Calu3 (cell line): ENCODE measurements at regions not wholly inside any gene's neighbourhood (a gene's known extent, or its start where the extent isn't known, plus 50 kb on each side); places are given as distances from the start of the nearest gene placed in this dataset.

Experiments used
- BruUV-seq: library from RNA; stranded (reverse); fragments of 400-500 nt; replicated peaks from 2 replicates; lab custom pipeline; 2021; lab: Mats Ljungman, UMichigan
- CTCF ChIA-PET: fragments of 300-600 bp; sonication (Branson Sonifier 250); formaldehyde crosslinking; loops from one replicate; lab custom pipeline; 2022; ENCODE audit warnings: antibody characterized with exemption; lab: Charles Lee
- DNase-seq: peaks from one replicate; pipeline ENCODE4 v3.0.0; 2022
- H3K27ac Mint-ChIP-seq: one replicate; pipeline ENCODE4 v1.8.0; 2022; ENCODE audit warnings: mixed read lengths; ENCODE audit not compliant: unreplicated experiment
- H3K27me3 Mint-ChIP-seq: one replicate; pipeline ENCODE4 v1.8.0; 2022; ENCODE audit warnings: mixed read lengths; ENCODE audit not compliant: unreplicated experiment
- H3K36me3 Mint-ChIP-seq: one replicate; pipeline ENCODE4 v1.8.0; 2022; ENCODE audit warnings: mild to moderate bottlenecking, moderate library complexity, mixed read lengths; ENCODE audit not compliant: insufficient read depth, unreplicated experiment
- H3K4me1 Mint-ChIP-seq: one replicate; pipeline ENCODE4 v1.8.0; 2022; ENCODE audit warnings: mild to moderate bottlenecking, low read depth, mixed read lengths; ENCODE audit not compliant: unreplicated experiment
- H3K4me3 Mint-ChIP-seq: one replicate; pipeline ENCODE4 v1.8.0; 2022; ENCODE audit warnings: mild to moderate bottlenecking, low read depth, moderate library complexity, mixed read lengths; ENCODE audit not compliant: unreplicated experiment
- H3K9me3 Mint-ChIP-seq: one replicate; pipeline ENCODE4 v1.8.0; 2022; ENCODE audit warnings: low read depth, mixed read lengths; ENCODE audit not compliant: unreplicated experiment
- CTCF ChIP-seq: fragments of 200-600 bp; IDR thresholded peaks from one replicate; pipeline ENCODE4 v1.8.0; 2022; ENCODE audit warnings: antibody characterized with exemption; ENCODE audit not compliant: unreplicated experiment
- intact Hi-C: fragments of 100-400 bp; cut with micrococcal nuclease; formaldehyde crosslinking; loops from one replicate; pipeline ENCODE4 v1.10.0; 2022; ENCODE audit not compliant: unreplicated experiment

GRCh38 chr5:112472614-112473013 lies 53.5 kb upstream of the EPB41L4A start:
- TF ChIP-seq CTCF: no peak
- no peak overlapping the region for H3K27ac Mint-ChIP-seq
- DNase-seq: no peak
- H3K27me3 Mint-ChIP-seq: no peaks in the 10 kb centered on the region
- CTCF ChIA-PET: no interaction called here
- H3K36me3 Mint-ChIP-seq: no peaks in the 10 kb centered on the region
- intact Hi-C loops: no loop called here
- peaks cover 11% of the 10 kb centered on the region for H3K4me1 Mint-ChIP-seq
- no peaks in the 10 kb centered on the region for H3K9me3 Mint-ChIP-seq
- no peak overlapping the region for H3K4me3 Mint-ChIP-seq
- no TSS peak for BruUV-seq

- DNase-seq: no peak
- Mint-ChIP-seq H3K9me3 (no peaks in the 10 kb centered on the region), H3K27me3 (no peaks in the 10 kb centered on the region), H3K4me1 (peaks cover 20% of the 10 kb centered on the region), H3K4me3 (no peak overlapping the region), H3K36me3 (no peaks in the 10 kb centered on the region), H3K27ac (no peak overlapping the region)
- intact Hi-C loops: no loop called here
- BruUV-seq: no TSS peak
- CTCF ChIA-PET: interaction anchor here (0.7 to 1.4 kb wide), 3 partner anchors 19 to 299 kb away, joined by 3 read pairs; no protein-coding TSS in a partner anchor
- no peak for TF ChIP-seq CTCF
Observed at GRCh38 chr5:112473989-112474388, 54.9 kb upstream of the EPB41L4A start.

DNA sequence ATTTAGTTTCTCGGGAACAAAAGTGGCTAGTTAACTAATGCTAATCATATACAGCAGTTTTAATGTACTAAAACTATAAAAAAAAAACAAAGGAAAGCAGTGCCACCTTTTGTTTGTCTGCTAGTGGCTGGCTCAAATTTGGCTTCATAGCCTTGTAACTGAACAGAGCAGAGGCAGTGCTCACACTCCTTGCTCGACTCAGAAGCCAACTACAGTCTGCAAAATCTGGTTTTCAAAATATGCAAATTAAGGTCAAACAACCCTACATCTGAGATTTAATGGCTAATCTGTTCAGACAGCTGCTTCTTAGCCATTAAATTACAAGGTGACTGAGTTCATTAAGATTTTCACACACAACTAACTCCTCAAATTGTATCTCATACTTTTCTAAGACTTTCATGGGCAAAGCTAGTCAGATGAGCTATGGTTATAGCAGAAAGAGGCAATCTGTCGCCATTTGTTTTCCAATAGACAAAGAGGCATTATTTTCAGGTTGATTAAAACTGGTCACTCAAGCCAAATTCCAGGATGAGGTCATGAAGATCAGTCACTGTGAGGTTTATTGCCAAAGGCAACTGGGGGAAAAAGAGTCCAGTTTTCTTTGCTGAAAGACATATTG lies 56.8 kb upstream of the EPB41L4A start:
- no peaks in the 10 kb centered on the region for H3K36me3 Mint-ChIP-seq
- H3K9me3 Mint-ChIP-seq: no peaks in the 10 kb centered on the region
- H3K27ac Mint-ChIP-seq: no peak overlapping the region
- DNase-seq: peak; percentile 30
- no TSS peak for BruUV-seq
- intact Hi-C loops: loop anchor here (5.0 kb wide), 1 partner anchor 39 kb away; no protein-coding TSS in a partner anchor
- CTCF ChIA-PET: interaction anchor here (1.2 to 1.8 kb wide), 2 partner anchors 17 to 58 kb away, joined by 3 to 5 read pairs; no protein-coding TSS in a partner anchor
- no peak for TF ChIP-seq CTCF
- H3K27me3 Mint-ChIP-seq: no peaks in the 10 kb centered on the region
- peaks cover 31% of the 10 kb centered on the region for H3K4me1 Mint-ChIP-seq
- H3K4me3 Mint-ChIP-seq: no peak overlapping the region

DNA sequence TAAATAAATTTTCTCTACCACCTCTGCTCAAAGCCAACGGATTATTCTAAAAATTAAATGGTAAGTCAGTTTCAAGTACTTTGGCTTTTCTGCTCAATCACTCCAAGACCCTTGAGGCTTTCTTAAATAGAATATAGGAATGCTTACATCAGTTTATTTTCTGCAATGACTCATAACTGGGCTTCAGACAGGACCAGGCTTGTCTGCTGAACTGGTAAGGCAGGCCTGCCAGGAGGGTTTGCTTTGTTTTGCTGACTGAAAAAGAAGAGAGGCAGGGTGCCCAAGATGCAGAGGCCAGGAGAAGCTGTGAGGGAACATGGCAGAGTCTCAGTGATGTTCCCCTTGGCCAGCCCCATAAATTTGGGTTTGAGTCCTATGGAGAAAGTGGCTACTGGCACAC lies 60.3 kb upstream of the EPB41L4A start:
- no peaks in the 10 kb centered on the region for H3K27me3 Mint-ChIP-seq
- peaks cover 31% of the 10 kb centered on the region for H3K4me1 Mint-ChIP-seq
- no peak for TF ChIP-seq CTCF
- intact Hi-C loops: loop anchor here (5.0 kb wide), 1 partner anchor 42 kb away; no protein-coding TSS in a partner anchor
- BruUV-seq: no TSS peak
- CTCF ChIA-PET: interaction anchor here (1.4 kb wide), 2 partner anchors 13 to 15 kb away, joined by 4 read pairs; no protein-coding TSS in a partner anchor
- DNase-seq: peak; percentile 64
- no peak overlapping the region for H3K4me3 Mint-ChIP-seq
- H3K9me3 Mint-ChIP-seq: peaks cover 6% of the 10 kb centered on the region
- no peak overlapping the region for H3K27ac Mint-ChIP-seq
- no peaks in the 10 kb centered on the region for H3K36me3 Mint-ChIP-seq
